A549 (cell line): ENCODE measurements at regions not wholly inside any gene's neighbourhood (a gene's known extent, or its start where the extent isn't known, plus 50 kb on each side); places are given as distances from the start of the nearest gene placed in this dataset.

Source experiments
- ATAC-seq, 2 experiments: fragments of 200-7000 bp in 1 of 2; fragments of >200 bp in 1 of 2; cut with Nextera tagmentation in 1 of 2; cut with Tn5 transposase in 1 of 2; 3 replicates each; pipeline versions ENCODE4 v1.8.0 to v1.9.1; 2018 to 2020; ENCODE audit warnings: mild to moderate bottlenecking in 1 of 2, moderate library complexity in 1 of 2
- CTCF ChIA-PET: fragments of 300-600 bp; sonication (Branson Sonifier 250); formaldehyde crosslinking; extraction: SDS; loops from one replicate; lab custom pipeline; 2021; ENCODE audit warnings: antibody characterized with exemption, inconsistent platforms; lab: Yijun Ruan, JAX
- POLR2A ChIA-PET: fragments of 350-600 bp; formaldehyde crosslinking; extraction: SDS; loops from one replicate; lab custom pipeline; 2021; ENCODE audit warnings: antibody characterized with exemption, inconsistent platforms; lab: Yijun Ruan, JAX
- DNase-seq, 2 experiments: peaks; one replicate each; pipeline versions ENCODE4 v3.0.0 to v3.0.0-alpha.2; 2011 to 2016; ENCODE audit warnings: low read depth in 1 of 2, low spot score in 1 of 2
- FAIRE-seq: peaks from 2 replicates; lab custom pipeline; 2011; peaks lifted over from hg19 to GRCh38; lab: Jason Lieb, UNC
- H3K27ac ChIP-seq, 2 experiments: fragments of >200 bp; sonication (Bioruptor Twin); formaldehyde crosslinking; 3 replicates each; pipeline ENCODE4 v1.5.1; 2016 to 2017
- H3K4me1 ChIP-seq: fragments of >200 bp; sonication (Bioruptor Twin); formaldehyde crosslinking; 3 replicates; pipeline ENCODE4 v1.6.1; 2016
- H3K4me2 ChIP-seq: fragments of >200 bp; sonication (Bioruptor Twin); formaldehyde crosslinking; 3 replicates; pipeline ENCODE4 v1.6.1; 2016
- H3K4me3 ChIP-seq: fragments of >200 bp; sonication (Bioruptor Twin); formaldehyde crosslinking; 3 replicates; pipeline ENCODE4 v1.5.1; 2016
- H3K9me3 ChIP-seq: fragments of >200 bp; sonication (Bioruptor Twin); formaldehyde crosslinking; 3 replicates; pipeline ENCODE4 v1.6.1; 2016
- ATOH8 ChIP-seq: fragments of 250-450 bp; sonication (Bioruptor Pico); IDR thresholded peaks from 2 replicates; pipeline ENCODE4 v1.5.0; 2020; ENCODE audit warnings: low read depth, mild to moderate bottlenecking, moderate library complexity
- CHD2 ChIP-seq: fragments of 150-350 bp; IDR thresholded peaks from 2 replicates; pipeline ENCODE4 v1.6.1; 2014; ENCODE audit warnings: low read length; ENCODE audit not compliant: partially characterized antibody
- CHD4 ChIP-seq: fragments of 200-600 bp; sonication (generic); IDR thresholded peaks from 2 replicates; pipeline ENCODE4 v1.6.1; 2016; ENCODE audit warnings: antibody characterized with exemption, mild to moderate bottlenecking, borderline replicate concordance
- EHMT2 ChIP-seq: fragments of 200-600 bp; sonication (generic); IDR thresholded peaks from 2 replicates; pipeline ENCODE4 v1.6.1; 2016; ENCODE audit warnings: antibody characterized with exemption, low read depth, mild to moderate bottlenecking, moderate library complexity
- ELK1 ChIP-seq: fragments of 150-350 bp; IDR thresholded peaks from 2 replicates; pipeline ENCODE4 v1.6.1; 2014; ENCODE audit warnings: low read depth, mild to moderate bottlenecking, low read length
- EP300 ChIP-seq, 2 experiments: fragments of >200 bp; sonication (Bioruptor Twin); formaldehyde crosslinking; IDR thresholded peaks; 2 replicates in 1 of 2; 3 replicates in 1 of 2; pipeline ENCODE4 v1.6.1; 2016 to 2017
- FOSL2 ChIP-seq, 2 experiments: fragments of 450-650 bp in 1 of 2; fragments of >200 bp in 1 of 2; sonication (Bioruptor Twin) in 1 of 2; formaldehyde crosslinking; IDR thresholded peaks; 2 replicates each; pipeline versions ENCODE4 v1.5.0 to v1.6.1; 2016 to 2020; ENCODE audit warnings: mild to moderate bottlenecking in 1 of 2, moderate library complexity in 1 of 2
- HDAC2 ChIP-seq: fragments of 200-600 bp; sonication (generic); IDR thresholded peaks from 2 replicates; pipeline ENCODE4 v1.6.1; 2016
- HES2 ChIP-seq: fragments of >200 bp; sonication (Bioruptor Twin); formaldehyde crosslinking; IDR thresholded peaks from 2 replicates; pipeline ENCODE4 v1.6.1; 2016
- HMGXB4 ChIP-seq: fragments of 250-450 bp; sonication (Bioruptor Pico); IDR thresholded peaks from 2 replicates; pipeline ENCODE4 v1.5.0; 2021; ENCODE audit warnings: mild to moderate bottlenecking, moderate library complexity, borderline replicate concordance
- HOXA7 ChIP-seq: fragments of 250-450 bp; sonication (Bioruptor Pico); IDR thresholded peaks from 2 replicates; pipeline ENCODE4 v1.5.0; 2020; ENCODE audit warnings: mild to moderate bottlenecking, moderate library complexity
- HOXB13 ChIP-seq: fragments of 250-450 bp; sonication (Bioruptor Pico); IDR thresholded peaks from 2 replicates; pipeline ENCODE4 v1.5.0; 2020; ENCODE audit warnings: low read depth, mild to moderate bottlenecking, moderate library complexity
- JUN ChIP-seq, 2 experiments: fragments of >200 bp; sonication (Bioruptor Twin); formaldehyde crosslinking; IDR thresholded peaks; 2 replicates in 1 of 2; 3 replicates in 1 of 2; pipeline ENCODE4 v1.6.1; 2016 to 2017
- MAFK ChIP-seq: fragments of 450-650 bp; IDR thresholded peaks from 2 replicates; pipeline ENCODE4 v1.6.1; 2014; ENCODE audit not compliant: partially characterized antibody
- NPAS2 ChIP-seq: fragments of 250-450 bp; sonication (Bioruptor Pico); IDR thresholded peaks from 2 replicates; pipeline ENCODE4 v1.8.0; 2022; ENCODE audit warnings: mild to moderate bottlenecking, moderate library complexity, borderline replicate concordance
- PBX3 ChIP-seq: IDR thresholded peaks from 2 replicates; pipeline ENCODE4 v1.6.1; 2012
- POLR2A ChIP-seq: IDR thresholded peaks from 2 replicates; pipeline ENCODE4 v1.6.1; 2012; ENCODE audit warnings: mild to moderate bottlenecking, low read length
- POLR2AphosphoS2 ChIP-seq: conservative IDR thresholded peaks from 2 replicates; pipeline ENCODE4 v1.6.1; 2012; ENCODE audit warnings: low read length, improper control_type of control experiment, inconsistent platforms
- RFX5 ChIP-seq: fragments of 450-650 bp; IDR thresholded peaks from 2 replicates; pipeline ENCODE4 v1.7.1; 2014; ENCODE audit warnings: antibody characterized with exemption, mild to moderate bottlenecking, moderate library complexity
- SMC3 ChIP-seq: fragments of >200 bp; sonication (Bioruptor Twin); formaldehyde crosslinking; IDR thresholded peaks from 3 replicates; pipeline ENCODE4 v1.6.1; 2018; ENCODE audit warnings: inconsistent platforms
- ZFP36 ChIP-seq: fragments of 450-650 bp; IDR thresholded peaks from 2 replicates; pipeline ENCODE4 v1.6.1; 2014; ENCODE audit warnings: borderline replicate concordance; ENCODE audit not compliant: partially characterized antibody
- ZNF302 ChIP-seq: fragments of 250-450 bp; sonication (Bioruptor Pico); IDR thresholded peaks from 2 replicates; pipeline ENCODE4 v1.9.0; 2021; ENCODE audit warnings: inconsistent platforms, mild to moderate bottlenecking, moderate library complexity
- WGBS: methylation state at CpG from one replicate; pipeline ENCODE4 v1.1.6; 2017; ENCODE audit errors: missing lambda C conversion rate; 5-methylcytosine and 5-hydroxymethylcytosine counted together

GRCh38 chr6:72457738-72458137 is 164.1 kb upstream of the KCNQ5 start:
- DNase-seq = no peak
- no peak for FAIRE-seq
- no peak overlapping the region for H3K27ac ChIP-seq
- no peaks in the 10 kb centered on the region for H3K9me3 ChIP-seq
- POLR2A ChIA-PET = no interaction called here
- no peak overlapping the region for H3K4me3 ChIP-seq
- no peak for ATAC-seq
- no peak for TF ChIP-seq HDAC2
- TF ChIP-seq HOXA7 (CRISPR knock-in tag) = no peak
- TF ChIP-seq HES2 = no peak
- no peak for TF ChIP-seq ZFP36
- TF ChIP-seq HMGXB4 (CRISPR knock-in tag) = no peak
- TF ChIP-seq ELK1 = no peak
- TF ChIP-seq PBX3 = no peak
- no peak for TF ChIP-seq POLR2A
- TF ChIP-seq EP300 (IDR thresholded peaks at IDR 0.05) = no peak
- no peak for TF ChIP-seq ZNF302 (CRISPR knock-in tag)
- TF ChIP-seq MAFK = no peak
- no peak for TF ChIP-seq EHMT2
- no peak for TF ChIP-seq NPAS2
- no peak for TF ChIP-seq JUN (IDR thresholded peaks at IDR 0.05)
- TF ChIP-seq ATOH8 (CRISPR knock-in tag) = no peak
- TF ChIP-seq SMC3 = no peak
- no peak for TF ChIP-seq POLR2AphosphoS2
- no peak for TF ChIP-seq HOXB13 (CRISPR knock-in tag)
- no peak for TF ChIP-seq FOSL2 (IDR thresholded peaks at IDR 0.05)
- TF ChIP-seq FOSL2 (CRISPR knock-in tag; IDR thresholded peaks at IDR 0.05) = no peak
- TF ChIP-seq CHD2 = no peak
- TF ChIP-seq, all 56 proteins: peak for 0
- Histone ChIP-seq H3K4me1 (no peaks in the 10 kb centered on the region), H3K4me2 (no peak overlapping the region)
- CTCF ChIA-PET = no interaction called here

- ATAC-seq = no peak
- H3K4me1 ChIP-seq = no peaks in the 10 kb centered on the region
- ChIA-PET POLR2A (no interaction called here), CTCF (no interaction called here)
- H3K27ac ChIP-seq = no peak overlapping the region
- WGBS = 72% methylated on average over 2 of the region's 2 CpGs
- FAIRE-seq = no peak
- H3K4me2 ChIP-seq = no peak overlapping the region
- no peaks in the 10 kb centered on the region for H3K9me3 ChIP-seq
- DNase-seq = no peak
- TF ChIP-seq RFX5 (no peak), CHD4 (no peak), FOSL2 (IDR thresholded peaks at IDR 0.05) (no peak), FOSL2 (CRISPR knock-in tag; IDR thresholded peaks at IDR 0.05) (no peak)
- H3K4me3 ChIP-seq = no peak overlapping the region
These were observed 163.3 kb upstream of the KCNQ5 start for GRCh38 chr6:72458521-72458920.
